DMS 273 (cell line): ENCODE measurements at regions not wholly inside any gene's neighbourhood (a gene's known extent, or its start where the extent isn't known, plus 50 kb on each side); places are given as distances from the start of the nearest gene placed in this dataset.

ENCODE experiments used
- DNase-seq: peaks from one replicate; lab custom pipeline; 2025; ENCODE audit not compliant: unreplicated experiment; lab: John Stamatoyannopoulos, UW

- no peak for DNase-seq
These were observed 62.5 kb upstream of the CD44 start for GRCh38 chr11:35076201-35077100.

- DNase-seq = no peak
These were observed 61.1 kb upstream of the CD44 start for GRCh38 chr11:35077709-35078469.

- DNase-seq = no peak
These were observed 60.6 kb upstream of the CD44 start for GRCh38 chr11:35078470-35078735.

- DNase-seq = no peak
These were observed 59.4 kb upstream of the CD44 start for GRCh38 chr11:35079611-35080010.

GRCh38 chr11:35082321-35083180, 56.4 kb upstream of the CD44 start:
- DNase-seq = peak; percentile 39

GRCh38 chr11:35083181-35083430, 55.9 kb upstream of the CD44 start:
- no peak for DNase-seq

GRCh38 chr11:35083431-35084238, 55.3 kb upstream of the CD44 start:
- DNase-seq = peak; percentile 23

GRCh38 chr11:35084817-35085440, 54.0 kb upstream of the CD44 start:
- DNase-seq = no peak

GRCh38 chr11:35085531-35086165, 53.3 kb upstream of the CD44 start:
- no peak for DNase-seq

GRCh38 chr11:35087648-35088047, 51.3 kb upstream of the CD44 start:
- no peak for DNase-seq

GRCh38 chr11:35088226-35088625, 50.7 kb upstream of the CD44 start:
- DNase-seq = no peak

GRCh38 chr11:35088676-35089075, 50.3 kb upstream of the CD44 start:
- DNase-seq = no peak
